ENCODE measurements at regions not wholly inside any gene's neighbourhood (a gene's known extent, or its start where the extent isn't known, plus 50 kb on each side); places are given as distances from the start of the nearest gene placed in this dataset.
A peak's percentile ranks its signal among the peaks of the same experiment; 100 is the strongest.

DNA sequence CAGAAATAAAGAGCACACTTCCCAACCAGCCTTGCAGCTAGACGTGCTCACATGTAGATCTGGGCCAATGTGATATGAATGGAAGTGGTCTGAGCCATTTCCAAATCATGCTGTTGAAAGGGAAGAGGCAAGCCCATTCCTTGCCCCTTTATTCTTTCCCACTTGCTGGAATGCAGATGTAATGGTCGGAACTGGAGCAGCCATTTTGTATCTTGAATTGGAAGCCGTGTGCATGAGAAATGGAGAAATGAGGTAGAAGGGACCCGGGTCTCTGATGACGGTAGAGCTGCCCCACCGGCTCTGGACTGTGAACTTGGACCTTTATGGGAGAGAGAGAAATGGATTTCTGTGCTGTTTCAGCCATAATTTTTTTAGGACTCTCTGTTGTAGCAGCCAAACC lies 54.8 kb upstream of the STX16 start:
- H3K4me1 ChIP-seq, result peaks cover 6 to 66% (median 13%) of the 10 kb centered on the region in 3 donors
- peak overlapping the region; percentile 86 to 95 (median 87) for H3K27ac ChIP-seq
- TF ChIP-seq EP300 (IDR thresholded peaks at IDR 0.05) (no peak), POLR2AphosphoS5 (IDR thresholded peaks at IDR 0.05) (no peak), POLR2A (IDR thresholded peaks at IDR 0.05) (no peak)
- TF ChIP-seq, protein P1, sequence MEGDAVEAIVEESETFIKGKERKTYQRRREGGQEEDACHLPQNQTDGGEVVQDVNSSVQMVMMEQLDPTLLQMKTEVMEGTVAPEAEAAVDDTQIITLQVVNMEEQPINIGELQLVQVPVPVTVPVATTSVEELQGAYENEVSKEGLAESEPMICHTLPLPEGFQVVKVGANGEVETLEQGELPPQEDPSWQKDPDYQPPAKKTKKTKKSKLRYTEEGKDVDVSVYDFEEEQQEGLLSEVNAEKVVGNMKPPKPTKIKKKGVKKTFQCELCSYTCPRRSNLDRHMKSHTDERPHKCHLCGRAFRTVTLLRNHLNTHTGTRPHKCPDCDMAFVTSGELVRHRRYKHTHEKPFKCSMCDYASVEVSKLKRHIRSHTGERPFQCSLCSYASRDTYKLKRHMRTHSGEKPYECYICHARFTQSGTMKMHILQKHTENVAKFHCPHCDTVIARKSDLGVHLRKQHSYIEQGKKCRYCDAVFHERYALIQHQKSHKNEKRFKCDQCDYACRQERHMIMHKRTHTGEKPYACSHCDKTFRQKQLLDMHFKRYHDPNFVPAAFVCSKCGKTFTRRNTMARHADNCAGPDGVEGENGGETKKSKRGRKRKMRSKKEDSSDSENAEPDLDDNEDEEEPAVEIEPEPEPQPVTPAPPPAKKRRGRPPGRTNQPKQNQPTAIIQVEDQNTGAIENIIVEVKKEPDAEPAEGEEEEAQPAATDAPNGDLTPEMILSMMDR (IDR thresholded peaks at IDR 0.05), result no peak
- no peaks in the 10 kb centered on the region for H3K9me3 ChIP-seq
- 47 to 80% methylated on average over 2 to 6 of the region's 6 CpGs for WGBS, 2 donors (ENCODE audit: low coverage in 1 of 2)
- H3K4me3 ChIP-seq, result no peak overlapping the region
- H3K36me3 ChIP-seq, result no peaks in the 10 kb centered on the region
- no peak for ATAC-seq
- no peaks in the 10 kb centered on the region for H3K27me3 ChIP-seq

DNA sequence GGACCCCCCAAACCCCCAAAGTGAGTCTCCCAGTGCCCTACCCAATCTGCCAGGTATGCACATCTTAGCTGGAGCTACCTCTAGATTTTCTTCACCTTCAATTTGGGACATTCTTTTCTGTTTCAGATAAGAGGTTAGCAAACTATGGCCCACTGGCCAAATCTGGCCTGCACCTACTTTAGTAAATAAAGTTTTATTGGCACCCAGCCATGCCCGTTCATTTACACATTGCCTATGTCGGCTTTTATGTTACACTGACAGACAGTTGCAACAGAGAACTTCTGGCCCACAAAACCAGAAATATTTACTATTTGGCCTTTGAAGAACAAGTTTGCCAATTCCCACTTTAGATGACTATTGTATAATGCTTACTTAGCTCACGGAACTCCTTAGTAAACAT lies 55.9 kb upstream of the STX16 start:
- H3K27me3 ChIP-seq, result no peaks in the 10 kb centered on the region
- H3K4me1 ChIP-seq, result peaks cover 6 to 69% (median 13%) of the 10 kb centered on the region in 3 donors
- no peaks in the 10 kb centered on the region for H3K36me3 ChIP-seq
- no peak overlapping the region for H3K4me3 ChIP-seq
- no peaks in the 10 kb centered on the region for H3K9me3 ChIP-seq
- ATAC-seq, result no peak
- 25 to 44% methylated on average over 3 of the region's 3 CpGs for WGBS, 2 donors (ENCODE audit: low coverage in 1 of 2)
- H3K27ac ChIP-seq, result peak overlapping the region in 3 of 4 donors; percentile 86 to 95 (median 87)
- TF ChIP-seq POLR2AphosphoS5 (IDR thresholded peaks at IDR 0.05) (no peak), POLR2A (IDR thresholded peaks at IDR 0.05) (no peak), EP300 (IDR thresholded peaks at IDR 0.05) (no peak)
- TF ChIP-seq, protein P1 (IDR thresholded peaks at IDR 0.05), result no peak

DNA sequence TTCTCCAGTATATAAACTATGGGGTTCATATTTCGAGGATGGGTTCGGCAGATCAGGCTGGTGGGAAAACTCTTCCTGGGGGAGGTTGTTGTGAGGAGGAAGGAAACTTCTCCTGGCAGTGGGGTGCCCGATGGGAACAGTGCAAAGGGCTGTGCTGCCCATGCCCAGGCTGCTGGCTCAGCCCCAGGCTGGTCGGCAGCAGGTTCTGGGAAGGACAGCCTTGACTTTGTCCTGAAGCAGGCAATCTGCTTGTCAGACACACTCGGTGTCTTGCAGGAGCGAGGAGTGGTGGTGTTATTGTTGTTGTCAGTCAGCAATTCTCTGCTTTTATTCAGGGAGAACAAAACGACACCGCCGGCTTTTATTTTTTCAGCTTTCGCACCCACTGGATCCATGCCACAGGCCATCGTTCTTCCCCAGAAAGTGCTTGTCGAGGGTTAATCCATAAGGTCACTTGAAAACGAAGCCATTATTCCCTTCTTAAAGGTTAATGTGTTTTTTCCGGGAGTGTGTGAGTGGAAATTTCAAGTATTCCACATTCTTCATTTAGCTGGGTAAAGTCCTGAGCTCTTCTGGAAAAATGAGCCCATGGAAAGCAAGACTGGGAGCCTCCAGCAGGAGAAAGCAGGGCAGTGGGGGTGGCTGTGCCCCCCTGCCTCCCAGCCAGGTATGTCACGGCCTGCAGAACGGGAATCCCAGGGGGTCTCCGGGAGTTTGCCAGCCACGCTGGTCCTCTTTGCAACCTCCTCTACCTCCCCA lies 57.0 kb upstream of the STX16 start:
- H3K27me3 ChIP-seq, result no peaks in the 10 kb centered on the region
- H3K9me3 ChIP-seq, result no peaks in the 10 kb centered on the region
- H3K27ac ChIP-seq, result peak overlapping the region; percentile 53 to 86 (median 76)
- 13 to 34% methylated on average over 7 to 12 of the region's 18 CpGs for WGBS, 2 donors (ENCODE audit: low coverage in 1 of 2)
- TF ChIP-seq POLR2AphosphoS5 (IDR thresholded peaks at IDR 0.05) (peak; percentile 96), EP300 (IDR thresholded peaks at IDR 0.05) (no peak)
- TF ChIP-seq, protein P1 (IDR thresholded peaks at IDR 0.05), result peak in 1 of 4 experiments; percentile 12
- ATAC-seq, result no peak
- no peaks in the 10 kb centered on the region for H3K36me3 ChIP-seq
- H3K4me3 ChIP-seq, result no peak overlapping the region
- H3K4me1 ChIP-seq, result peaks cover 6 to 73% (median 13%) of the 10 kb centered on the region in 3 donors

DNA sequence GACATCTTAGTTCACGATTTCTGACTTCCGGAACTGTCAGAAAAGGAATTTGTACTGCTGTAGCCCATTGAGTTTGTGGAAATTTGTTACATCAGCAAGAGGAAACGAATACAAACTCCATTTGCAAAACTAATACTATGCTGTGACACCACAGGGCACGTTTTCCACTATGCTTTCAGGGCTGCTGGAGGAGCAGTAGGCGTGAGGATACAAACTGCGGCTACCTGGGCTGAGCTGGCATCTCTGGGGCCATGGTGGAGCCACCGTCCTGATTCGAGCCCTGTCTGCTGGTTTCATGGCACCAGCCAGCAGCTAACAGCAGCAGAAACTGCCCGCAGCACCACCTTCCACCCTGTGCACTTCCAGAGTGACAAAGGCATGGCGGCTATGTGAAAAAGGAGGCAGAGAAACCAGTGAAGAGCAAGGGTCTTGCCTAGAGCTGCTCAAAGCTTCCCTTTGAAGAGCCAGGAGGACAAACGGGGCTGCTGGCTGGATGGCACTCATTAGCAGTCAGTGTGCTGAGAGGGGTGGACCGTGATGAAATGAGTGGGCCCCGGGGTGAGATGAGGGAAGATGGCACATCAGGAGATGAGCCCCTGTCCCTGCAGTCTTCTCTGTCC lies 58.9 kb upstream of the STX16 start:
- WGBS, 2 donors (ENCODE audit: low coverage in 1 of 2), result 90 to 91% methylated on average over 4 to 11 of the region's 13 CpGs
- no peak for ATAC-seq
- Histone ChIP-seq H3K27ac (no peak overlapping the region), H3K36me3 (no peaks in the 10 kb centered on the region), H3K4me3 (no peak overlapping the region), H3K27me3 (no peaks in the 10 kb centered on the region), H3K4me1 (peaks cover 0 to 56% (median 9%) of the 10 kb centered on the region in 3 donors), H3K9me3 (no peaks in the 10 kb centered on the region)
- TF ChIP-seq POLR2AphosphoS5 (IDR thresholded peaks at IDR 0.05), result no peak
- TF ChIP-seq POLR2A (IDR thresholded peaks at IDR 0.05), result no peak
- TF ChIP-seq, protein P1 (IDR thresholded peaks at IDR 0.05), result no peak
- no peak for TF ChIP-seq EP300 (IDR thresholded peaks at IDR 0.05)

All from gastroesophageal sphincter (tissue), 4 donors.